ENCODE measurements at regions not wholly inside any gene's neighbourhood (a gene's known extent, or its start where the extent isn't known, plus 50 kb on each side); places are given as distances from the start of the nearest gene placed in this dataset.

- no peak for DNase-seq
These were observed 269.4 kb downstream of the TCF7L2 start for GRCh38 chr10:113219446-113219845.

DNA sequence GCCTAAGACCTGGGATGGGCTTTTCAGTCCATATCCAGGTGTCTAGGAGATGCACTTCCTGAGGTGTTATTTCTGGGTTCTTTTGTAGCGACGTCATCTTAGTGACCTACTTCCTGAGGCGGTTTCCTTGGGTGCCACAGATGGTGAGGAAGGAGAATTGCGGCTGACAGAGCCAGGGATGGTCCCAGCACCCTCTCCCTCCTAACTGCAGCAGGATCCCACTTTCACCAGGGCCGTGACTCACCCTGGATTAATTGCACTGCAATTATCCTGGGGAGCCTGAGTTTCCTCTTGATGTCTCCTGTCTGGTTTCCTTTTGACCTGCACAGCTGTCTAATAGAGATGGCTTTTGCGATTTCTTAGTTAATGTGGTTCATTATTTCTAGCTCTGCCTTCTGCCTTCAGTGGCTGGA, 271.7 kb downstream of the TCF7L2 start:
- no peak for DNase-seq

- DNase-seq: no peak
These were observed 272.2 kb downstream of the TCF7L2 start for GRCh38 chr10:113222207-113222606.

DNA sequence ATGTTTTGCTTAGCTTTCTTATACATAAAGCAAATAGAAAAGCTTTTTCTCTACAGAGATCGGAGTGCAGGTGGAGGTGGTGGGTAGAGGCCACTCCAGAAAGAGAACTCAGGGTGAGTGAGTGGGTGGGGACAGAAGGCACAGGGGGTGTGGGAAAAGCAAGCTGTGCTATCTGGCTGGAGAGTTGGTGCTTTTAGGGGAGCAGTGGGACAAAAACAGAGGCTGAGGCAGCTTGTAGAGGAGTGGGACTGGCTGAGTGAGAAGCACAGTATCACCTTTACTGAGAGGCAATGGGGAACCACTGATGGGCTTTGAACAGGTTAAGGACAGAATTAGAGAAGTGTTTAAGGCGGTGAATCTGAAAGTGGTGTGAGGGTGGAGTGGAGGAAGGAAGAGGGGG, 275.3 kb downstream of the TCF7L2 start:
- DNase-seq: no peak

GRCh38 chr10:113225903-113226302, 275.9 kb downstream of the TCF7L2 start:
- DNase-seq: no peak

DNA sequence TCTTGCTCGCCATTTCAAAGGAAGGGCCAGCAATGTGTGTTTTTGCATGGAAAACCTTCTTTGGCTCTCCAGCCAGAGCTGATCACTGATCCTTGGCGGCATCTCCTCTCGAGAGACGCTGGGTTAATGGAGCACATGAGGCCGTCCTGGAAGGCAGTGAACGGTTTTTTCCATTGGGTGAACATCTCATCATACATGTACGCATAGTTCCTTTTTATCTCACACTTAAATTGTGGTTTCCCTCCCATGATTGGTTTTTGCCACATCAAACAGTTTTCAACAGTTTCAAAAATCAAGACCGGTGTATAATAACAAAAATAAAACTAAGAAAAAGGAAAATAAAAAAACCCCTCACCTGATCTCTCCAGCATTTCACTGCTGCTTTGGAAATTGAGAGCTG, 276.4 kb downstream of the TCF7L2 start:
- DNase-seq: no peak

DNA sequence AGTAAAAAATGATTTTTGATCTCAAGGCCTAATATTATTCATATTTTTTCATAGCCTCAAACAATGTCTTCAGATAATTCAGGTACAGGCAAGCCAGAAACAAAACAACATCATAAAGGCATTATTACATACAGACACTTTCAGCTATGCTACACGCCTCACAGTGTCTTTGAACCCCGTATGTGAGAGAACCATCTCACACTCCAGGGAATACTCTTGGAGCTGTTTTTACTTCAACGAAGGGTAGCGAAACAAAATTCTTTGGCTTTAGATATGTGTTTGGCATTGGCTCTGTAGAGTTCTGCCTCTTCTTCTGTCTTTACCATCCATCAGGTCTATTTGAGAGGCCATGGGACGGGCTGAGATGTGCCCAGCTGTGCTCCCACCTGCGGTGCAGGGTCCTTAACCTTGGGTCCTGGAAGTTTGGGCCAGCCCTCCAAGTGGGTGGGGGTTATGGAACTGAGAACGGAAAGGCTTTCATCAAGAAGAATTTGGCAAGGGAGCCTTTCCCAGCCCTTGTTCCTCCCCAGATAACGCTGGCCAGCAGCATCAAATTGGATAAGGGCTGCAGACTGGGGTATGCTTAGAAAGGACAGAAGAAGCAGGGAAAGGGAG, 276.9 kb downstream of the TCF7L2 start:
- DNase-seq: no peak

DNA sequence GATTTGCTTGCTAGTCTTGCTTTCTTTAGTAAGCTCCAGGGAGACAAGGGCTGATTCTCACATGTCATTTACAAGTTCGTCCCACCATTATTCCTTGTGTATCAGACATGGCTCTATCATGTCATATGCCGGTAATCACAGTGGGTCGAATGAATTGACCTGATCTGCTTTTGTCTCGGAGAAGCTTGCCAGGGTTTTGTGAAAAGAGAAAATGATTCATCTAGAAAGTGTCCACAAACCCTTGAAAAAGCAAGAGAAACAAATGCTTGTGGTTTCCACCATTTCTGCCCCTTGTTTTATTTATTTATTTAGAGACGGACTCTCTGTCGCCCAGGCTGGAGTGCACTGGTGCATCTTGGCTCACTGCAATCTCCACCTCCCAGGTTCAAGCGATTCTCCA, 278.5 kb downstream of the TCF7L2 start:
- no peak for DNase-seq

- no peak for DNase-seq
These were observed 280.1 kb downstream of the TCF7L2 start for GRCh38 chr10:113230011-113230610.

DNA sequence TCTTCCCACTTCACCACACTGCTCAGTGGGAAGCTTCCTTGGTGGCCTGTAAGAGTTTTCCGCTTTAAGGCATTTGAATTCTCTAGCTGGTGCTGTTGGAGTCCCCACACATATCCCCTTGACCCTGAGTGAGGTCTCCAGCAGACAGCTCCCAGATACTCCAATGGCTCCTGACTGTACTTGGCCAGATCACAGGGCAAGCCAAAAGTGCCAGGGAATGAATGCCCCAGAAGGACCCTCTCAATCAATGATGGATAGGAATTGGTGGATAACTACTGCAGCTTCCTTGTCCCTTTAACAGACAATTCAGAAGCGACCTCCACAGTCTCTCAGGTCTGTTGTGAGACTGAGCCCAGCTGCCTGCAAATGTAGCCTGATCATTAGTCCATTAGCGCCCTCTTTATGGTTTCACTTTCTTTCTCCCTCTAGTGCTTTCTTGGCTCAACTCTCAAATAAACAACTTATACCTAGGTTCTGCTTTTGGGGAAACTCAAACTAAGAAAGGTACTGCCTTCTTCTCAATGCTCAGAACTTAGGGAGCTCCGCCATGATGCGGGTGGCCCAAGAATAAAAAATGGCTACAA, 283.0 kb downstream of the TCF7L2 start:
- no peak for DNase-seq

GRCh38 chr10:113234481-113234880, 284.4 kb downstream of the TCF7L2 start:
- DNase-seq: no peak

GRCh38 chr10:113235508-113235907, 285.5 kb downstream of the TCF7L2 start:
- DNase-seq: no peak

GRCh38 chr10:113236998-113237397, 287.0 kb downstream of the TCF7L2 start:
- no peak for DNase-seq

DNA sequence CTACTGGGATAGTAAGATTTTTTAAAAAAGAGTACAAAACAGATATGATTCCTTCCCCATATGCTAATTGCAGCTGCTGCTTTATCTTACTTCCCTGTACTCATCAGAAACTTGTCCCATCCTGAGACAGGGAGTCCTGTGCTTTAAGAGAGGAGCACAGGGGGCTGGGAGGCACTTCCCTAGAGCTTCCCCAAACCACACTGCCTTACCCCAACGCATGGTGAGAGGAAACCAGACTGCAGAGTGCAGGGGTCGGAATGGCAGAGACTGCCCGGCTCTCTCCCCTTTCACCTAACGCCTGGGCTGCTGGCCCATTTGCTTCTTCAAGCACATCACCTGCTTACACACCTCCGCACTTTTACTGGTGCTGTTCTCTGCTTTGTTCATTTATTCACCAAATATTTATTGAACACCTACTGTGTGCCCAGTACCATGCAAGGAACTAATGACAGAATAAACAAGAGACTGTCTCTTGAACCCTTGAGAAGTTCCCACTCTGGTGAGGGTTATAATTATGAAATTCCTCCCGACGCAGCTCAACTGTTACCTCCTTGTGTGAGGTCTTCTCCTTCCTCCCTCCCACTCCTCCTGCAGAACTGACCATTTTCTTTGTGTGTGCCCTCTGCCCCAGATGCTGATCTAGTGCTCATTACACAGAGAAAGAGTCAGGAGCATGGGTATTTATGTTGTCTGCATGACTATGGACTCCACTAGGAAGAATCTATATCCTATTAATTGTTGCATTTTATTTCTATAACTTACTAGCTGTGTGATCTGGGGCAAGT, 289.7 kb downstream of the TCF7L2 start:
- no peak for DNase-seq

DNA sequence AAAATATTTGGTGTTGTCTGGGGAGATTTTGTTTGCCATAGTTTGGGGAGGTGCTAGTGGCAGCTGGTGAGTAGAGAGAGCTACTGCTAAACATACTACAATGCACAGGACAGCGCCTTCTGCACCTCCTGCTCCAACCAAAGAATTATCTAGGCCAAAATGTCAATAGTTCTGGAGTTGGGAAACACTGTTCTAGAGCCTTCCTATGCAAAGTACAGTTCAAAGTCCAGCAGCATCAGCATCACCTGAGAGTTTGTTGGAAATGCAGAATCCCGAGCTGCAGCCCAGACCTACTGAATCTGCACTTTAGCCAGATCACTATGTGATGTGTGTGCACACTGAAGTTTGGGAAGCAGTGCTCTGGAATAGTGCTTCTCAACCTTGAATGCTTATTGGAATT, 290.7 kb downstream of the TCF7L2 start:
- no peak for DNase-seq

- no peak for DNase-seq
These were observed 291.7 kb downstream of the TCF7L2 start for GRCh38 chr10:113241599-113242360.

- no peak for DNase-seq
These were observed 293.3 kb downstream of the TCF7L2 start for GRCh38 chr10:113243311-113243710.

DNA sequence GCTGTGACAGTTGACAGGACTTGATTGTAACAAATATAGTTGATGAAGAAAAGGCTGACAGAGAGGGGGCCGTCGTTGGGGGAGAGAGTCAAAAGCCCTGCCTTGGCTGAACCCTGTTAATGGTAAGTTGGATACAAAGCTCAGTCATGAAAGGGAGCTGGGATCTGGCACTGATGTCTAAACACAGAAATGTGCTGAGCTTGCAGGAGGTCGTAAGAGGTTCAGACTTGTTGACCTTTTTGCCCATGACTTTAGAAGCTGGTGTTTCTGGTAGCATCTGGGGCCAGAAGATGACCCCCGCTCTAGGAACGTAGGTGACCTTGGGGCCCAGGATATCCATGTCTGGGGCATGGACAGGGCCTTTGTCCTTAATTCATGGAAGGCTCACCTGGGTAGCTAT, 294.7 kb downstream of the TCF7L2 start:
- DNase-seq: no peak

GRCh38 chr10:113245286-113245685, 295.2 kb downstream of the TCF7L2 start:
- DNase-seq: no peak

- DNase-seq: no peak
These were observed 297.0 kb downstream of the TCF7L2 start for GRCh38 chr10:113247050-113247449.

- DNase-seq: no peak
These were observed 299.9 kb upstream of the HABP2 start for GRCh38 chr10:113252650-113253618.

All from T-helper 9 cell (primary cell).